GM21423 (cell line): ENCODE measurements at regions not wholly inside any gene's neighbourhood (a gene's known extent, or its start where the extent isn't known, plus 50 kb on each side); places are given as distances from the start of the nearest gene placed in this dataset.

Source experiments
- ATAC-seq: cut with Tn5 transposase; IDR thresholded peaks from one replicate; pipeline ENCODE4 v1.9.1; 2021; ENCODE audit warnings: mild to moderate bottlenecking, moderate library complexity; ENCODE audit not compliant: unreplicated experiment

DNA sequence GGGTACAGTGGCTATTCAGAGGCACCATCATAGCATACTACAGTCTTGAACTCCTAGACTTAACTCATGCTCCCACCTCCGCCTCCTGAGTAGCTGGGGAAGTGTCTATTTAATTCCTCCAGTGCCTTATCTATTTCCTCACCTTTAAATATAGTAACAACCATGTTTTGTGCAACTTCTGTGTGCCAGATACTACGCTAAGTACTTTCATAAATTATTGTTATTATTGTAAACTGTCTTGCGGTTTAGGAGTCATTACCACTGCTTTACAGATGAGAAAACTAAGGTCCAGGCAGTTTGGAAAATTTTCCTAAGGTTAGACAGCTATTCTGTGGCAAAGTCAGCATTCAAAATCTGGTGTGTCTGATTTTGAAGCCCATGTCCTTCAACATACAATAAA, 359.1 kb upstream of the XYLT1 start:
- ATAC-seq: no peak

DNA sequence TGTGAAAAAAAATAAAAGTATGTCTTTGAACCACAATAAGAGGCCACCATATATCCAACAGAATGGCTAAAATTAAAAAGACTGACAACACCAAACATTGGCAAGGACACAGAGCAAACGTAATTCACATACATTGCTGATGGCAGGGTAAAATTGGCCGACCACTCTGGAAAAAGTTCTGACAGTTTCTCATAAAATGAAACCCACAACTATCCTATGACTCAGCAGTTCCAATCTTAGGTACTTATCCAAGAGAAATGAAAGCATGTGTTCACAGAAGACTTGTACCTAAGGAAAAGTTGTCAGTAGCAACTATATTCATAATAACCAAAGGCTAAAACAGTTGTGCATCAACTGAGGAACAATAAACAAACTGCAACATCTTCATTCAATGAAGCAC, 357.3 kb upstream of the XYLT1 start:
- ATAC-seq: no peak

DNA sequence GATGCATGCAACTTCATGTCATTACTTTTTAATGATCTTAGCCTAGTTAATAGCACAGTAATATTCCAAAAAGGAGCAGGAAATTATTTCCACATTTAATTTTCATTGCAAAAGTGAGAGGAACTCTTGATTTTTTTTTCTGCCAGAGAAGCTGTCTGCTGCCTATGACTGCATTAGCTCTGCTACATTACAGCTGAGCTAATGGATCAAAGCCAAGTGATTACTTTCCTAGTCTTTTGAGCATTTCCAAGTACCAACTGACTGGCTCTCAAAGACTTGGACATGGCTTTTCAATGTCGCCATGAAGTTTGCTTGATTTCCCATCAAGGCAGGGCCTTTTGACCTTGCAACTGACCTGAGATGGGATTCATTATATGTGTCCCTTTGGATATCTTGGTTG, 356.6 kb upstream of the XYLT1 start:
- no peak for ATAC-seq

DNA sequence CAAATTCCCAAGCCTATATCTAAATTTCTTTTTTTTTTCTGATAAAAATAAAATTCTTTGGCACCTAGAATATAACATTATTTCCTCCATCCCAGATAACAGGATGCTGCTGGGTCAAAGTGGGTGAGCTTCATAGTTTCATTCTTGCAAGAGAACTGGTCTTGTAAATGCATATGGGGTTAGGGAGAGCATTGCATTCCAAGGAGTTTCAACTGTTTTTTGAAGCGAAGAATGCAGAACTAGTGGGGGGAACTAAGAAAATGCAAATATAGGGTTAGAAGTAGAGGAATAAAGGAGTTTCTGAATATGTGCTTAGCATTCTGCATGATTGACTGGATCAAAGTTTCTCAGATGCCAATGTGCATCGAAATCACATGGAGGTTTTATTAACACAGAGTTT, 347.2 kb upstream of the XYLT1 start:
- ATAC-seq: no peak

DNA sequence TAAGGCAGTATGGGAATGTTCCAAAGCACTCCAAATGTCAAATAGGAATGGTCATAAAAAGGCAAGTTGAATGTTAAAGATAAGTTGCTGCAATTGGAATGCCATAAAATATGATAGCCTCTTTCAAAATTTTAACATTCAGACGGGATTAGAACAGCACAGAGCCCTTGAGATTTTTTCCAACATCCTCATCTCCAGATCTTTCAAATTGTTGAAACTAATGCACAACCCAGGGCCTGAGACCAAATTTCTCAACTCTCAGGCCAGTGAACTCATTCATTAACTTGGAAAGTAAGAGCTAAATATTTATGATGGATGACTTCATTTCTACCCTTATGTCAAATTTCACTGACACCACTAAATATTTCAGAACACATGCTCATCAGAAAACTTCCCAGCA, 346.5 kb upstream of the XYLT1 start:
- ATAC-seq: no peak

DNA sequence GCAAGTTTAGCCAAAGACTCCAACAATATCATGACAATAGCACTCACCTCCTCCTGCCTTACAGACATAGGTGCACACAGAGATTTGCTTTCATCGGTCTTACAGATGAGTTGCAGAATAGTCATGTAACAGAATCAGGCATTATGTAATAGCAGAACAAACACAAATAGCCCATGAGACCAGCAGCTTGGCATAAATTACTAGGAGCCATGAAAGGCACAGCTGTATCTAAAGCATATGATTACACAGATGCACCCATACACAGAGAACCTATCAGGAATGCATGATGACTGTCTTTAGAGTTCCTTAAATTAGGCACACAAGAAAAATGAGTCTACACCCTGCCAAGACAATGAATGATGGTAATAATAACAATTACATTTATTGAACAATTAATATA, 342.0 kb upstream of the XYLT1 start:
- ATAC-seq: no peak

DNA sequence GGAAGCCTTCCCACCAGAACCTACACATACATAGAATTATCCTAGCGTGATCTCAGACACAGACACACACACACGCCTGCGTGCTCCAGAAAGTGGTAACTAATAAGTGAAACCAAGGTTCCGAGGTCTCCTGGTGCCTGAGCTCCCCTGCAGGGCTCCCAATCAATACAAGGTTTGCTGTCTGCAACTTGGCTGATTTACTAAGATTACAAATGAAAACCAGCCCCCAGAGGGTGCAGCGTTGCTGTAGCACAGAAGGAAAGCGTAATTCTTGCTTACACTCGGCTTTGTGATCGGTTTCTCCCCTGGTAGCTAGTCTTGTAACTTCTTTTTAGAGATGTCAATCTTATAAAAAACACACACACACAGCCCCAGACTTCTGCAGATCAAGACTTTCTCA, 334.1 kb upstream of the XYLT1 start:
- no peak for ATAC-seq

DNA sequence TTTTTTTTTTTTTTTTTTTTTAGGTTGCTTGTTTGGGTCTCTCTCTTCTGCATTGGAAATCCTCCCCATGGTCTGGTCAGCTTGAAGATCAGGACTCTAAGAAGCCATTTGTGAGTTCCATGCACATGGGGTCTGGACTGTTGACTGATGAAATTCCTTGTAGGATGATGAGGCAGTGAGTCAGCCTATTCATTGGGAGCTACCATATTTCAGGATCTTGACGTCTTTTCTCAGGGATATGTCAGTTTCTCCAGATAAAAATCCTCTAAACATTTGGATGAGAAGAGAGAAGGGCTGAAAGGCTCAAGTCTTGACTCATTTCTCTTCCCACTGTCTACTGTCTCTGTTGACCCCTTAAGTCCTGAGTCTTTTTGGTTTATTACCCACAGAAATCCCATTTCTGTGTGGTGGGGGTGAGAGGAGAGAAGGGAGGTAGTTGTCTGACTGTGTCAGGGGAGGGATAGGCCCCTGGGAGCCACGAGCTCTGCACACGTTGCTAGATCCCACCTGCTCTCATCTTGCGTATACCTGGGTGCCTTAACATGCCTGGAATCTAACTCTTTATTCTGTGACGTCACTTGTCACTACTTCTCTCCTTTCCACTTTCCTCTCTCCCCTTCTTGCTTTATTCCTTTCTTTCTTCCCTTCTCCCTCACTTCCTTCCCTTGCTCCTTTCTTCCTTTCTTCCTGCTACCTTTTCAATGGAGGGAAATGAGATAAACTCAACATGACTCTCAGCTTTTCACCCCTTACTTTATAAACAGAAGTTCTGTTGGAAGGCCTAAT, 333.1 kb upstream of the XYLT1 start:
- ATAC-seq: no peak

DNA sequence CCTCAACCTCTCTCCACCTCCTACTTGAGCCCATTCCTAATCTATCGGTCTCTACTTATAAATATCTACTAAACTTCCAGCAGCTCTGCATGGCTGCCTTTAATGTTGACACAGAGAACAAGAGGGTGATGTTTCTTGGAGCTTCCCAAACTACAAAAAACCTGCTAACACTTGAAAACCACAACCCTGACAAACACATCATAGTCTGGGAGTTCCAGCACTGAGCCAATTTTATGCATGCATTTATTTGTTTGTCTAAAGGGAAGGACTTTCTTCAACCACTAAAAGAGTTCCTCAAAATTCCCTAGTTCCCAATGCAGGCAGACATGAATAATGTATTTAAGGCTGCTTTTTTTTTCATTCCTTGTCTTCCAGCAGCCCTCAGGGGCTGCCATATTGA, 331.8 kb upstream of the XYLT1 start:
- no peak for ATAC-seq

DNA sequence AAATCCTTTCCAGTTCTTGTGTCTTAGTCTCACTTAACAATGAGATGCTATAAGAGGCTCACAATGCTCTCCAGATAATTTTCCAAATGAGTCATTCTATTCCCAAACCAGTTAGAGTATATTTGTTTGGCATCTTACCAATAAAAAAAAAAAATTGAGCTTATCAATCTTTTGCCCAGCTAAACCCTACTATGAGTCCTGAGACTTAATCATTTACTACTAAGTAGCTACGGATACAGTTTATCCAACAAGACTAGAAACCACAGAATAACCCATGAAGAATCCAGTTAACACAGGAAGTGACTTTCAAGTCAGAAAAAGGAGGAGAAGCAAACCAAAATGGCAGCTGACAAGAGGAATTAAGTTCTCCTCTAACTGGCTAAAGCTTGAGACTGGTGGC, 330.3 kb upstream of the XYLT1 start:
- no peak for ATAC-seq

DNA sequence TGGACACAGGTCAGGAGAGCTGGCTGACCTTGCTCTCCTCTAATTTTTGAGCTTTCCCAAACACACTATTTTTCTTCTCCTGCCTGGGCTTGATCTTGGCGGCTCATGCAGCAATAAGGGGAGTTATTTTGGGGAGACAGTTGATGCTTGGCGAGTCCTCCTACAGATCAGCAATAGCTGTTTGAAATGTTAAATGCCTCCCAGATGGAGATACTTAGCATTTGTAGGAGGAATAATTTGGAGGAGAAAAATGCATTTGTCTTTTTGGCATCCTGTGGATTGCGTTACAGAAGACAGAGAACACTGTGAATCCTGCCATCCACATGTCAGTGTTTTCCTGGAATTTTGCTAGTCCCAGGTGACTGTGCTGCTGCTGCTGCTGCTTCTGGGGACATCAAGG, 328.0 kb upstream of the XYLT1 start:
- no peak for ATAC-seq

DNA sequence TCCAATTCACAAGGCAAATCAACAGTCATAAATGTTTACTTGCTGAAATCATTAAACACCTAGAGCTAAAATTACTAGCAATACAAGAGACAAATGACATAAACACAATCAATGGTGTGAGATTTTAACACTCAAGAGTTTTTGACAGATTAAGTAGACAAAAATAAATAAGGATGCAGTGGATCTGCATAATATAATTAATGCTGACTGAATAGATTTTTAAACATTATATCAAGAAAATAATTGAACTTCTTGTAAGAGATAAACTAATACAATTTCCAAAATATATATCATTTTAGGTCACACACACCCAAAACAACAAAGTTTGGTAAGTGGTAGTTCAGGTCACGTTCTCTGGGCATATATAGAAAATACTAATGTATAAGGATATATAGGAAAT, 322.6 kb upstream of the XYLT1 start:
- no peak for ATAC-seq

DNA sequence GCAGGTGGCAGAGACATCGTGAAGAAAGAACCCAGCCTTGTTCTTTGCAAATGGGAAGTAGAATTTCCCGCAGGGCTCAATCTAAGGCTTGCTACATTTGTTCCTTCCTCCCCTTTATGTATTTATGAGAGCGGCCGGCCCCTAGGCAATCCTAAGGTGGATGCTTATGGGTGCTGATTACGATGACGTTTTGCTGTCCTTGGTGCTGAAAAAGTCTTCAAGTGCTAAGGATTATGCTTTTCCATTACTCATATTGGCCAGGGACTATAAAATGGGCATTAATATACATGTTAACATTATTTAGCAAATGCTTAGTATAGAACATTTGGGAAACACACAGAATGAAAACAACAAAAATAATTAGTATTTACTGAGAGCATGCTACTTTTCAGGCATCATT, 313.3 kb upstream of the XYLT1 start:
- ATAC-seq: no peak

DNA sequence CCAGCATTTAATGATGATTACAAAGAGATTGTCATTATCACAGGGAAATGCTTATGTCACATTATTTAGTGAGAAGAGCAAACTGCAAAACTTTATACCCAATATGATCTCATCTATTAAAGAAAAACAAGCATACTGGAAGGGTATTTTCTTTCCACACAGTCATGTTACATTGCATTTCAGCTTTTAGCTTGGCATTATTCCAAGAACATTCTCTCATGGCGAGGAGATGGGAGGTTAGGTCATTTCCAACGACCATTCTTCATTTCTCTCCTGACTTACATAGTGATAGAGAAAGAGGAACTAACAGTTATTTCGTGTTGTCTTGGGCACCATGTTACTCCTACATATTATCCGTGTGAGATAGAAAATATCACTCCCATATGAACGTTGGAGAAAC, 309.4 kb upstream of the XYLT1 start:
- ATAC-seq: no peak

DNA sequence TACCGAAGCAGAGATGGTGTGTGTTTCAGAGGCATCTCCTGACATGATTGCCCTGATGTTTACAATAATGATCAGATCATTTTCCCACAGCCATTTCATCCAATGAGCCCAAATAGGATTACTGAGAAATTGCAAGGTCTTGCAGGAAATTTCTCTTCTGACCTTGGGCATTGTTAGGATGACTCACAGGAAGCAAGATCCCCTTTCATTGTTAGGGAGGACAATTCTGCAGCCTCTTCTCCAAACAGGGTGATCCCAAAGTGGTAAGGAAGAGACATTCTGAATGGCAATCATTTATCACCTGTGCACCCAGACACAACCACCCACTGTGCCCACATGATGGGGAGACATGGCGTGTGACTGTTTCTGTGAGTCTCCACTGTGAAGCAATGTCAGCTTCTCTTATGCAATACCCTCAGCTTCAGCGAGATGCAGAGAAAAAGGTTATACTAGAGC, 306.7 kb upstream of the XYLT1 start:
- no peak for ATAC-seq

DNA sequence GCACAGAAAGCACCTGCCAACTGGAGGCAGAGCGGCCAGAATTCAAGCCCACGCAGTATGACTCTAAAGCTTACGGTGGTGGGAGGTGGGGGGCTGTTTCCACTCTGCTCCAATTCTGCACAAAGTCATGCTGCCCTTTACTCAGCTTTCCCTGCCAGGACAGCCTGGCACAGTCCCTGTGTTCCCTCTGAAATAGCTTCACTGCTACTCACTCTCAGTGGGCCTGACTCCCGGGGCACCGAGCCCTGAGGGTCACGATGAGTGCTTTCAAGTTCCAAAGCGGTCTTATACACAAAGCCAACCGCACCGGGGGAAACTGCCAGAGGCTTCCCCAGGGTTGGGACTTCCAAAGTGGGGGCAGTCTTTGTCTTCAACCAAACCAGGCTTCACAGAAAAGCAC, 306.1 kb upstream of the XYLT1 start:
- no peak for ATAC-seq

DNA sequence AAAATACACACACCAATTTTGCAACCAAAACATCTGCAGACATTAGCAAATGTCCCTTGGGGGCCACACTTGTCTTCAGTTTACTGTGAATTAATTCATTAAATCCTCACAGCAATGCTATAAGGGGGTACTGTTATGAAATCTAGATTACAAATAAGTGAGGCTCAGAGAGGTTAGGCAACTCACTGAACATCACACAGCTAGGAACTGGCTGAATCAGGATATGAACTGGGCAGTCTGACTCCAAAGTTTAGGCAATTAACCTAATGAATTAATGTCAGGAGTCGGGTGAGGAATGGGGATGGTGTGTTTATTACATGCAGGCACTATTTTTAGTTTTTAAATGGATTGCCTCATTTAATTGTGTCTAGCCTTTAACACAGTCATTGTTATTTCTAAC, 305.7 kb upstream of the XYLT1 start:
- no peak for ATAC-seq

DNA sequence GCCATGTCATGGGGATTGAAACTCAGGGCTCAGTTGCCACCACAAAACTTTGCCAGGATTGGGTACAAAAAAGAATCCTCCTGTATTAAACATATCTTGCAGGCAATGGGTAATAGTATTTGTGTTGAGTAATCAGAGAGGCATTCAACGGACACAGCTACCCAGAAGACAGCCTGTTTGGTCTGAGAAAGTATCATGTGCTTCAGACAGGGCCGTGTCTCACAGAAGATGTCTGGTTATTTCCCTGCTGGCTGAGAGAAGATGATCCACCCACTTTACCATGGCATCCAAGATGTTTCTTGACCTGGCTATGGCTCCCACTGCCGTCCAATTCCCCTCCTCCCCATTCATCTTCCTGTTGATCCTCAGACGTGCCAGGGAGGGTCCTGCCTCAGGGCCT, 304.3 kb upstream of the XYLT1 start:
- no peak for ATAC-seq

DNA sequence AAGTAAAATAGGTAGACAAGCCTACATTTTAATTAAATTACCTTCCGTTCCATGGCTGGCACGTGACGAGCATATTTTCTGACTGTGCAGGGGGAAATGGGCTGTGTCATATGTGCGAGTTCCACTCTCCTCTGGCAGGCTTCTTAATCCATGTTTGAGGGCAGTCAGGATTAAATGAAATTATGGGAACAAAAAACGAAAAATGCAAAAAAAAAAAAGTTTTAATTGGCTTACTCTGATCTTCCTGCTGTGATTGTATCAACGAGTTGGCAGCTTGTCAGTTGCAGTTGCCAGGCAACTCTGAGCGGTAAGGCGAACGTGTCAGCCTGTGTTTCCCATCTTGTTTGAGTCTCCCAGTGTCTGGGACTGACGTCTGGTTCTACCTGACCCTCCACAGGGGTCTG, 302.9 kb upstream of the XYLT1 start:
- ATAC-seq: no peak

DNA sequence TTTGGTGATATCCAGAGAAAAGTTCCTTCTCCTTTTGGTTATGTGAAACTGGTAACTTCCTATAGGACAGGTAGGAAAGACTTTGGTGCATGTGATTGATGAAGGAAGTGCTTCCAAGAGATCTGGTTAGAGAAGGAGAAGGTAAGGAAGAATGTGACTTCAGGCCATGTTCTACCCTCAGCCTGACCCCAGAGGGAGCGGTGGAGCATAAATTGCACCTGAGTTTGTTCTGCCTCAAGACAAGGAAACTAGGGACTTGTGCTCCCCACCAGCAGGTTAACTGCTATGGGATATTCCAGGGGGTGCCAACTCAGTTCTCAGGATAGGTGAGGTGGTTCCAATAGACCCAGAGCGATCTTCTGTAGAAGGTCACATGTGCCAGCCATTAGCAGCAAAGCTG, 299.3 kb upstream of the XYLT1 start:
- ATAC-seq: no peak

DNA sequence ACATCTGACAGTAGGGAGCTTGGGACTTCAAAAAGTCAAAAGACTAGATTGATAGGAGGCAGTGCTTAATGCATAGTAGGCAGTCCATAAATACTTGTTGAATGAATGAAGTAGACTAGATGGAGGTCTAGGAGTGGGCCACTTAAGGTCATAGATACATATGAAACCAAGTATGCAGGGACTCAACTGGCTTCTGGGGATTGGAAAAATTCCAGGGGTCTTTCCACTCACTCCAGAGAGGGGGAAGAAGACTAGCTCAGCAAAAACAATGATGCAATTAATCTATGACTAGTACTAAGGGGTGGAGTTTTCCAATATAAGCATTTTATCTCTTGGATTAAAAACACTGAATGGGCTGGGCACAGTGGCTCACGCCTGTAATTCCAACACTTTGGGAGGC, 298.3 kb upstream of the XYLT1 start:
- ATAC-seq: no peak

DNA sequence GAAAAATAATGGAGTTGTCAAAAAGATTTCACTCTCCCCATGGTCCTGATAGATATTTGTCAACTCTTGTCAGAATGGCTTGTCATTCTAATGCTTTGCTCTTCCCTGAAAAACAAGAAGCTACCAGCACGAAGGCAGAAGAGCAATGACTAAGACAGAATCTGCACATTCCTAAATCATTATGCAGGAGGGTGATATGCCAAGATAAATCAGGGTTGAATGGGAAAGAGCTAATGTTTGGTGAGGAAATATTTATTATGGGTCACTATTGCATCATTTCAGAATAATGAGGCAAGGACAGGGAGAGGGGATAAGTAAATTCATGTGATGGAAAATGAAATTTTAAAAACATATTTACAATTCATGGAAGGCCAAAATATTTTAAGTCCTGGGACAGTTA, 297.5 kb upstream of the XYLT1 start:
- no peak for ATAC-seq

DNA sequence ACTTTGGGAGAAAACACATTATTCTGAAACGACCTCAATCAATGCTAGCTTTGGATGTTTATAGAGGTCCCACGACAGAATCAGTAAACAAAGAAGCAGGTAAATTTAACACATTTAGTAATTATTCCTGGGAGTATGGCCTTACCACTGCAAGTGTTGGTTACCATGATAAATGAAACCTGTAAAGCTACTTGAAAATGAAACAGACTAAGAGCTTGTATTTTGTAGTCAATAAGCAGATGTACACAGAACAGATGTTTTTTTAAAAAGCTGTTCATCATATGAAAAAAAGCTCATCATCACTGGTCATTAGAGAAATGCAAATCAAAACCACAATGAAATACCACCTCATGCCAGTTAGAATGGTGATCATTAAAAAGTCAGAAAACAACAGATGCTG, 295.3 kb upstream of the XYLT1 start:
- ATAC-seq: no peak
